Kidney (tissue), 13 donors: ENCODE measurements at regions not wholly inside any gene's neighbourhood (a gene's known extent, or its start where the extent isn't known, plus 50 kb on each side); places are given as distances from the start of the nearest gene placed in this dataset.

ENCODE experiments used
- DNase-seq, 5 donors: peaks; one replicate each; pipeline ENCODE4 v3.0.0-alpha.2; 2013 to 2020
- FAIRE-seq: peaks from 2 replicates; lab custom pipeline; 2012; peaks lifted over from hg19 to GRCh38; lab: Jason Lieb, UNC
- H3K27ac ChIP-seq, 2 donors: one replicate each; pipeline ENCODE4 v1.7.0; 2013; ENCODE audit warnings: low read depth in 2 of 2, low read length in 2 of 2, inconsistent platforms in 1 of 2
- H3K27me3 ChIP-seq: one replicate; pipeline ENCODE4 v1.7.1; 2013; ENCODE audit warnings: low read length, inconsistent platforms; ENCODE audit not compliant: control insufficient read depth, insufficient read depth
- H3K36me3 ChIP-seq, 3 donors: one replicate each; pipeline versions ENCODE4 v1.7.0 to v1.7.1; 2013; ENCODE audit warnings: low read length in 3 of 3, control low read depth in 1 of 3, inconsistent platforms in 1 of 3; ENCODE audit not compliant: insufficient read depth in 3 of 3, control insufficient read depth in 2 of 3
- H3K4me1 ChIP-seq, 3 donors: one replicate each; pipeline versions ENCODE4 v1.7.0 to v1.7.1; 2013; ENCODE audit warnings: low read length in 3 of 3, inconsistent platforms in 1 of 3, low read depth in 1 of 3; ENCODE audit not compliant: control insufficient read depth in 2 of 3, insufficient read depth in 2 of 3
- H3K4me3 ChIP-seq, 3 donors: one replicate each; pipeline versions ENCODE4 v1.7.0 to v1.8.1; 2013; ENCODE audit warnings: low read length in 3 of 3, control low read depth in 1 of 3, inconsistent platforms in 1 of 3
- H3K9ac ChIP-seq, 3 donors: one replicate each; pipeline versions ENCODE4 v1.7.0 to v1.7.1; 2013; ENCODE audit warnings: low read length in 3 of 3, control low read depth in 1 of 3, inconsistent platforms in 1 of 3
- H3K9me3 ChIP-seq, 3 donors: one replicate each; pipeline versions ENCODE4 v1.7.0 to v1.7.1; 2013; ENCODE audit warnings: low read length in 3 of 3, control low read depth in 1 of 3, inconsistent platforms in 1 of 3; ENCODE audit not compliant: control insufficient read depth in 2 of 3, insufficient read depth in 1 of 3
- CTCF ChIP-seq: IDR thresholded peaks from 3 replicates; pipeline ENCODE4 v1.5.1; 2012; ENCODE audit warnings: mild to moderate bottlenecking, moderate library complexity, borderline replicate concordance; ENCODE audit not compliant: insufficient read depth; ENCODE audit errors: extremely low read depth
- intact Hi-C: fragments of 100-400 bp; cut with DNase I; formaldehyde crosslinking; loops from one replicate; pipeline ENCODE4 v1.11.1; 2022
- donor health status: control.
- donor health status: control.
- donor health status: control.
- donor health status: control.
- donor health status: control.
- donor health status: DM: yes; HTN: yes; CAD: no.
- donor health status: Normal renal cell carcinoma (clear cell type).

DNA sequence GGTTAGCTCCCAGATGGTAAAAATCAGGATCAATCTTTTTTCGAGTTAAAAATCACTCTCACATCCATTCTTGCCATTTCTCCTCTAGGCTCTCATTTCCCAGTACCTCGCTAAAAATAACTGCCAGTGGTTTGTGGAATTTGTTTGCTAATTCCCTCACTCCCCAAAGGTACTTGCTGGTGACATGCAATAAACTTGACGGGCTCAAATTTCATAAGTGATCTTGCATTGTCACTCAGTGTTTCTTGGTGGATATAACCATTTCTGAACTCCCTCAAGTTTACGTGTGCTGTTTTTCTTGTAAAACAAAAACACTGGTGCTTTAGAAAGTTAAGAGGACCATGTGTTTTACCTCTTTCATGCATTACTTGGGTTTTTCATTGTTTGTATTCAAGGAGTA is 399.2 kb upstream of the MKI67 start:
- H3K36me3 ChIP-seq: no peaks in the 10 kb centered on the region
- no peak overlapping the region for H3K4me3 ChIP-seq
- no peak overlapping the region for H3K27ac ChIP-seq
- TF ChIP-seq CTCF: no peak
- peaks cover 0 to 2% (median 0%) of the 10 kb centered on the region in 3 donors for H3K4me1 ChIP-seq
- intact Hi-C loops: no loop called here
- no peaks in the 10 kb centered on the region for H3K9me3 ChIP-seq
- H3K27me3 ChIP-seq: no peaks in the 10 kb centered on the region
- H3K9ac ChIP-seq: no peak overlapping the region
- FAIRE-seq: no peak
- peak in 2 of 5 donors; percentile 28 to 29 for DNase-seq

- DNase-seq (no peak), FAIRE-seq (no peak)
- no peak overlapping the region for H3K4me3 ChIP-seq
- no peaks in the 10 kb centered on the region for H3K36me3 ChIP-seq
- no peaks in the 10 kb centered on the region for H3K9me3 ChIP-seq
- intact Hi-C loops: no loop called here
- no peak for TF ChIP-seq CTCF
- H3K4me1 ChIP-seq: peaks cover 0 to 2% (median 0%) of the 10 kb centered on the region in 3 donors
- H3K27ac ChIP-seq: no peak overlapping the region
- H3K27me3 ChIP-seq: no peaks in the 10 kb centered on the region
- H3K9ac ChIP-seq: no peak overlapping the region
Measured at GRCh38 chr10:128525936-128526335, 399.7 kb upstream of the MKI67 start.

- Histone ChIP-seq H3K9me3 (no peaks in the 10 kb centered on the region), H3K36me3 (no peaks in the 10 kb centered on the region), H3K27ac (no peak overlapping the region), H3K4me3 (peak overlapping the region in 2 of 3 donors; percentile 21 to 25), H3K4me1 (peaks cover 0 to 2% (median 0%) of the 10 kb centered on the region in 3 donors), H3K27me3 (no peaks in the 10 kb centered on the region), H3K9ac (no peak overlapping the region)
- no peak for FAIRE-seq
- no peak for TF ChIP-seq CTCF
- DNase-seq: peak; percentile 75 to 96 (median 92)
- intact Hi-C loops: no loop called here
Measured at GRCh38 chr10:128526791-128527375, 400.7 kb upstream of the MKI67 start.

DNA sequence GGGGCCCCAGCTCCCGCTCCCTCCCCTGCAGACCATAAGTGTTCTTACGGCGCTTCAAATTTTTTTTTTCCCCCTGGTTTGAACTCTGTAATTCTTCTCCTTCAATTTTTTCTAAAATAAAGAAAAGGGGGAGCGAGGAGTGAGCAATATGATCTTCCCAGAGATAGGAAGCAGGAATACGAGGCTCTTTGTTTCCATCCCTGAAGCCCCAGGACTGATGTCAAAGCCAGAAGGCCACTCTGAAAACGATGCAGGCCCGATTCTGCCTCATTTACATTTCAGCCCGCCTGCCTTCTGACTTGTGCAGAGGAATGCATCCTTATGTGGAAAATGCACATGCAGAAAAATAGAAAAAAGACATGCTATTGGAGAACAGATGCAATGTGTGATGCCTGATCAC is 401.5 kb upstream of the MKI67 start:
- Histone ChIP-seq H3K4me3 (no peak overlapping the region), H3K36me3 (no peaks in the 10 kb centered on the region), H3K9me3 (no peaks in the 10 kb centered on the region), H3K27me3 (no peaks in the 10 kb centered on the region), H3K9ac (no peak overlapping the region), H3K27ac (no peak overlapping the region), H3K4me1 (peaks cover 0 to 2% (median 0%) of the 10 kb centered on the region in 3 donors)
- FAIRE-seq: no peak
- DNase-seq: peak in 2 of 5 donors; percentile 15 to 24
- TF ChIP-seq CTCF: no peak
- intact Hi-C loops: no loop called here
